Renal pelvis (tissue), 1 donor: ENCODE measurements at regions not wholly inside any gene's neighbourhood (a gene's known extent, or its start where the extent isn't known, plus 50 kb on each side); places are given as distances from the start of the nearest gene placed in this dataset.
A peak's percentile ranks its signal among the peaks of the same experiment; 100 is the strongest.
"Not testable (repeated sequence)": the region's sequence is repeated elsewhere in the genome, so short reads cannot be mapped to it uniquely, and the experiment has no call there.

Experiments used
- DNase-seq: peaks from one replicate; pipeline ENCODE4 v3.0.0-alpha.2; 2013

DNA sequence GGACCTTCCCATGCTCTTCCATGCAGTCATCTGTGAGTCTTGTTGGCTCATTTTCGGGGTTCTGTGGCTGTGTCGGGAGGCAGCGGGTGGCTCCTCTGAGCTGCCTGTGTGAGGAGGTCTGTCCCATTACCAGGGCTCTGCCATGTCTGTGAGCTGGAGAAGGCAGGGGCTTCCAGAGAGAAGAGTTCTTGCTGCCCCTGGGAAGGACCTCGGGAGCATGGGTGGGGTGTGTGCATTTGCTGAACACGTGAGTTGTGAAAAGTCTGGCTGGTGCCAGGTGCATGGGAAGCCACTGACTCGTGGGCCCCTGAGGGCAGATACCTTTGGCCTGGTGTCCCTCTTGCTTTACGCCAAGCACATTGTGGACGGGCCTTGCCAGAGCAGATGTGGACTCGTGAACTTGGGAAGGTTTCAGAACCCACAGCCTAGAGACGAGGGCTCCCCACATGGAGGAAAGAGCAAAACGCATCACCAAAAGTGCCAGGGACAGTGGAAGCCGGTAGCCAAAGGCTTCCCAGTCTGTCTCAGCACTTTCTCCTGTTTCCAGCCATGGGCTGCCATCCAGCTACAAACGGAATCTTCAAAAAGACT is 1324.5 kb downstream of the BRD1 start:
- DNase-seq = no peak

DNA sequence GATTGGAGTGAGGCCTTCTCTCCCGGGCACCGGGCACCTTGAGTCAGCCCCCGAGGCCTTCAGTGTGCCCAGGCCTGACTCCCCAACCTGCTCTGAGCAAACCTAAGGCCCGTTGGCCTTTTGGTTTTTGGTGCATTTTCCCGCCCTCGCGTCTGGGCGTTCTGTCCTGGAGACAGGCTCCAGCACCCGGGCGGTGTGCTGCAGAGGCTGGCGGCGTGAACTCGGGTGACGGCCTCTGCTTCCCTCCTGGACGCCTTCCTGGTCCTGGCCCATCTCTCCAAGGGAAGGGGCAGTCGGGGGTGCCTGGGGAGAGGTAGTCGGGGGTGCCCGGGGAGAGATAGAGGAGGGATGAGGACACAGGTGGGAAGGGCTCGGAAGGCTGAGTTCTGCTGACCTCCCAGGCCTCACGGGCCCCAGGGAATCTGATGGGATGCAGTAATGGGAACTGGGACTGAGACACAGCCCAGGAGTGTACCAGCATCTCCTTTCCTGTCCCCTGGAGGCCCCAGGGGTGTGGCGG is 1326.4 kb downstream of the BRD1 start:
- DNase-seq = no peak

DNA sequence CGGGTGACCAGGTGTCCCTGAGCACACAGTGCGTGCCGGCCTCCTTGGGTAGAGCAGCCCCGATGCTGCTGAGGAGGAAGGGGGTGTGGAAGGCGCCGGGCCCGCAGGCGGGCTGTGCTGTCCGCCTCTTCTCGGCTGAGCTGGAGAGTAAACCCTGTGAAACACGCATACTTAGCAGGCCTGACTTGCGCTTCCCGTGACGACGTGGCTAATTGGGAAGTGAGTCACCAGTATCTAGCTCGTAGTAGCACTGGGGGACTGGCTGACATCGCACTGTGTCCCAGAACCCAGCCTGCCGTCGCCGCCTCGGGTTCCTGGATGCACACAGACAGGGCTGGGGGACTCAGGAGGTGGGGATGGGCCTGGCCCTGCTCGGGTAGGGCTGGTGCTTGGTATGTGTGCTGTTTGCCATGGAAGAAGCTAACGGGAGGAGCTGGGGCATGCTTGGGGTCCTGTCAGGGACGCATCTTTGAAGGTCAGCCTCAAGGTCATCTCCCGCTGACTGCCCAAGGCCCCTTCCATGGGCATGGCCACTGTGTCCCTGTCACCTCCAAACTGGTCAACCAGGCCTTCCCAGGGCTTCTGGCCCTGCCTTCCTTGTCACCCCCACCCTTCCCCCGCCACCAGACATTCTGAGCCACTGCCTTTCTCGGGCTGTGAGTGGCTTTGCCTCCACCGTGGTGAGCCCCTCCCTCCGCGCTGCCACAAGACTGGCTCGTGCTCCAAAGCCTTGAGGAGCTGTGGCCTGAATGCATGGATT is 1327.0 kb downstream of the BRD1 start:
- no peak for DNase-seq

DNA sequence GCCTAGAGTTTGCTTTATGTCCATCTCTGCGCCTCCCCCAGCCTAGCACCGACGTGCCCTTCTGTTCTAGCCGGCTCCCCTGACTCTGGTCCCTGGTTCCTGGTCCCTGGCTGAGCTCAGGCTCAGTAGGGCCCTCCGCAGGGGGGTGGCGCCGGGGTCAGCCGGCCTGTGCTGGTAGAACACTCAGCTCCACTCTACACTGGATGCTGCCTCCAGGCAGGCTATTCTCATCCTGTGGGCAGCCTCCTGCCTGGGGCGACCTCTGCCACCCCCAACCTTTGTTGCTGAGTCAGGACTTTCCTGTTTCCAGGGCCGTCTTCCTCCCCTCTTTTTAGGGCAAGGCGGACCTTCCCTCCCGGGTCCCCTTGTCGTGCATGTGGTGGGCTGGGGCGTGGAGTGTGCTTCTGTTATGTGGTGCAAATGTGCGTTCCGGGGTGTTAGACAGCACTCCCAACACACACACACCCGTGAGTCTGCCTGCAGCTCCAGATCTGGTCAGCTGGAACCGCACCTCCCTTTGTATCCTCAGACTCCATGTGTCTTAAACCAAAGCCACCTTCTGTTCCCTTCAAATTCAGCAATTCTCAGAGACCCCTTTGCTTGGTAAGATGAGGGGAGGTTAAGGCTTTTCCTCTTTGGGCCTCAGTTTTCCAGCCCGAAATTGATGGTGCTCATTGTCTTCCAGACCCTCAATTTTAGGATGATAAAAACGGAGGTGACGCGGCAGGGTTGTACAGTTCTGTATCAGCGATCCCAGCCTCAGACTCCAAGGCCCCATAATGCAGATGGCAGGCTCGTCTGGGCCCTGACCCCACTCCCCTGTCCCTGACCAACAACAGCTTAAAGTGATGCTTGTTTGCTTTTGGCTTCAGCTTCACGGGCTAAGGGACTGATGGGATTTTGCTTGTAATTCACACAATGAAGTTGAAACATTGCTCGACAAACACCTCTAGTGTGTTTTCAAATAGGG is 1327.9 kb downstream of the BRD1 start:
- DNase-seq = no peak

- no peak for DNase-seq
These were observed 1328.9 kb downstream of the BRD1 start for GRCh38 chr22:48498526-48499331.

- not testable (repeated sequence) for DNase-seq
These were observed 1329.7 kb downstream of the BRD1 start for GRCh38 chr22:48497743-48498520.

GRCh38 chr22:48496987-48497650 is 1330.6 kb downstream of the BRD1 start:
- no peak for DNase-seq

DNA sequence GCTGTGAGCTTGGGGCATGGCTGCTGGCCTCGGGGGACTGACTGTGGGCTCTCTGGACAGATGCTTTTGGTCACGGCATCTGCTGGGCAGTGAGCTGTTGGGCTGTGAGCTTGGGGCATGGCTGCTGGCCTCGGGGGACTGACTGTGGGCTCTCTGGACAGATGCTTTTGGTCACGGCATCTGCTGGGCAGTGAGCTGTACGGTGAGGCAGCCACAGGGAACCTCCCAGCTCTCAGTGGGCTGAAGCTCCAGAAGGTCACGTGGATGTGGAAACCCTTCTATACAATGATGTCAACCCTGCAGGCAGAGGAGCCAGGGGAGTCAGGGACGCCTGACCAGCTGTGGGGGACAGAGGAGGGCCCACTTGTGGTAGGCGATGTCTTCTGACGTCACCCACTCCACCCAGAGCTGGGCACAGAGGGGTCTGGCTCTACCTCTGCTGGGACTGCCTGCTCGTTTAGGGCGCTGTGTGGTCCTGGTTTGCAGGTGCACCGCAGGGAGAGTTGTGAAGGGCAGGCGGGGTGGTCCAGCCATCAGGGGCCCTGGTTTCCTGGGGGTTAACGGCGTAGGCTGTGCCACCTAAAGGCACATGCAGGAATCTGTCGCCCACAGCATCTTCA is 1331.3 kb downstream of the BRD1 start:
- no peak for DNase-seq

GRCh38 chr22:48495751-48496080 is 1332.0 kb downstream of the BRD1 start:
- DNase-seq = no peak

DNA sequence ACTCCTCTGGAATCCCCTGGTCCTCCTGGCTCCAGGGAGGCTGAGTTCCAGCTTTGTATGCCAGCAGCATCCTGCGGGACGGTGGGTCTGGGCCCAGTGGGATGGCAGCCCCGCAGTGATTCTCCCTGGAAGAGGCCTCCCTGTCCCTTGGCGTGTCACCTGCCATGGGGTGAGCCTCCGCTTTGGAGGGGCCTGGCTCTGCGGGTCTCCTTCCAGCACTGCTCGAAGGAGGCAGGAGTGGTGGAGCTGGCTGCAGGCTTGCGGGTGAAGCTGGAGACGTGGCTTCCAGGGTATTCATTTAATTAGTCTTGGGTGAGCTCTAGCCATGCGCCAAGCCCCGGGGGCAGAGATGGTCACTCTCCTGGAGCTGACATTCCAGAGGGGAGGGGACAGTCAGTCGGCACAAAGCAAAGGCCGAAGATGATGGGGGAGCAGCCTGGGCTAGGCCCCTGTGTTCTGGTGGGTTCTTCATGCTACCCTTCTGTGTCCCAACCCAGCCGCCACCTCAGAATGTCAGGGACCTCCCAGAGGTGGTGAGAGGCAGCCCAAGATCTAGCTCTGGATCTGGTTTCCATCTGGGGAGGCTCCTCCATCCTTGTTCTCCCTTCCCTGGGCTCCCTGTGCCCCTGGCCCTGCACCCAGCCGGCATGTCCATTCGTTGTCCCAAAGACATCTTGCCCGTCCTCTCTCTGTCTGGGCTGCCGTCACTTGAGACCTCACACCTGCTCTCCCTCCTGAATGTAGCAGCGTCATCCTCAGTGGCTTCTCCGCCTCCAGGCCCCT is 1332.5 kb downstream of the BRD1 start:
- DNase-seq = peak; percentile 39

GRCh38 chr22:48494256-48494967 is 1333.3 kb downstream of the BRD1 start:
- DNase-seq = no peak

DNA sequence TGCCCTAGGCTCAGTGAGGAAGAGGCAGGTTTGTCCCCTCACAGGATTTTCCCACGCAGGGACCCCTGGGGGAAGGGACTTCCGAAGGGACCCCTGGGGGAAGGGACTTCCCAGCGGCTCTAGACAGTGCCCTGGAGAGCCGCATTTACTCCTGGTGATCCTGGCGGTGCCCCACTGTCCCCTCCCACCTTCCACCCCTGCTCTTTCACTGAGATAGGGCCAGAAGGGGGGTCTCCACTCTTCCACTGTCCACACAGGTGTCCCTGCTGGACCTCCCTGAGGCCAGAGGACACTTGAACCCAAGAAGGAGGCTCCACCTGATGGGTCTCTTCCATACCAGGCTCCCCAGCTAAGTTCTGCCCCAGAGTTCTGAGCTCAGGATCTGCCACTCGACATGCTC is 1333.9 kb downstream of the BRD1 start:
- DNase-seq = no peak

GRCh38 chr22:48492366-48493320 is 1335.0 kb downstream of the BRD1 start:
- peak; percentile 85 for DNase-seq

DNA sequence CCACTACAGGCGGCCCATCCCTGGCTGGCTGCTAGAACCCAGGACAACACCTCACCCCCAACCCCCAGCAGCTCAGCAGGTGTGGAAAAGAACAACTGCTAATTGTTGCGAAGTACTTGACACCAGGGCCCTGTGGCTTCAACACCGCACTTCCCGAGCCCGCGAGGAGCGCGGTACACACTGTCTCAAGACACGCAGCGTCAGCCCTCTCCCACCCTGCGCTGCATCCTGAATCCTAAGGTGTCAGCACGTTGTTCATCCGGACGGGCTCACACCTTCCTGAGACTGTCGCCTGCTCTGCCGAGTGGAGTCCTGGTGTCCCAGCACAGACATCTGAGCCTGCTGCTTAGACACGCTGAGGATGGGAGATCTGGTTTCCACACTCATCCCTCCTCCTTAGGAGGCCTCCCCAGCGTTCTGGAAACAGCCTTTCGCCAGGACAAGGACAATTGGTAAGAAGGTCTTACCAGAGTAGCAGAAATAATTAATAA is 1336.2 kb downstream of the BRD1 start:
- no peak for DNase-seq

- DNase-seq = no peak
These were observed 1336.9 kb downstream of the BRD1 start for GRCh38 chr22:48490500-48491411.
